SH-SY5Y (cell line): ENCODE measurements at regions not wholly inside any gene's neighbourhood (a gene's known extent, or its start where the extent isn't known, plus 50 kb on each side); places are given as distances from the start of the nearest gene placed in this dataset.

ENCODE experiments used
- GATA2 ChIP-seq: IDR thresholded peaks from 2 replicates; pipeline ENCODE4 v1.6.1; 2011; ENCODE audit warnings: mild to moderate bottlenecking, low read depth, low read length
- GATA3 ChIP-seq: IDR thresholded peaks from 2 replicates; pipeline ENCODE4 v1.6.1; 2011; ENCODE audit warnings: low read depth, mild to moderate bottlenecking, low read length, moderate library complexity

DNA sequence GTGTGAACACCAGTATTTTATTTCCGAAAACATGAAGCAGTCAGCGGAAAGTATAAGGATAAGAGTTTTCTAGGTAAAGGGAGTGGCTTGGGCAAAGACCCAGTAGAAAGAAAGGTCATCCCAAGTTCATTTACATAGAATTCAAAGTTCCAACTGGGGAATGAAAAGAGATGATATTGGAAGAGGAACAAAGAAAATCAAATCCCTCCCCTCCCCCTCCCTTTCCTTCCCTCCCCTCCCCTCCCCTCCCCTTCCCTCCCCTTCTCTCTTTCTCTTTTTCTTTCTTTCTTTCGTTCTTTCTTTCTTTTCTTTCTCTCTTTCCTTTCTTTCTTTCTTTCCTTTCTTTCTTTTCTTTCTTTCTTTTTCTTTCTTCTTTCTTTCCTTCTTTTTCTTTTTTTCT is 675.7 kb upstream of the NRXN1 start:
- TF ChIP-seq GATA3 (no peak), GATA2 (no peak)
